RWPE1 (cell line): ENCODE measurements at regions not wholly inside any gene's neighbourhood (a gene's known extent, or its start where the extent isn't known, plus 50 kb on each side); places are given as distances from the start of the nearest gene placed in this dataset.

Experiments used
- CTCF ChIA-PET: fragments of 350-600 bp; sonication (Branson Sonifier 250); formaldehyde crosslinking; extraction: SDS; loops from one replicate; lab custom pipeline; 2021; lab: Yijun Ruan, JAX
- POLR2A ChIA-PET: fragments of 400-600 bp; formaldehyde crosslinking; extraction: SDS; loops from one replicate; lab custom pipeline; 2020; ENCODE audit warnings: antibody characterized with exemption; ENCODE audit not compliant: low non-redundant PET; lab: Yijun Ruan, JAX
- DNase-seq: peaks from one replicate; pipeline ENCODE4 v3.0.0; 2012; ENCODE audit warnings: low spot score
- H3K27ac ChIP-seq: fragments of 450-650 bp; 2 replicates; pipeline ENCODE4 v1.5.1; 2017
- TF ChIP-seq, protein P1 (sequence below): fragments of 450-650 bp; conservative IDR thresholded peaks from 2 replicates; pipeline ENCODE4 v1.5.1; 2017; ENCODE audit warnings: low read depth, mild to moderate bottlenecking

DNA sequence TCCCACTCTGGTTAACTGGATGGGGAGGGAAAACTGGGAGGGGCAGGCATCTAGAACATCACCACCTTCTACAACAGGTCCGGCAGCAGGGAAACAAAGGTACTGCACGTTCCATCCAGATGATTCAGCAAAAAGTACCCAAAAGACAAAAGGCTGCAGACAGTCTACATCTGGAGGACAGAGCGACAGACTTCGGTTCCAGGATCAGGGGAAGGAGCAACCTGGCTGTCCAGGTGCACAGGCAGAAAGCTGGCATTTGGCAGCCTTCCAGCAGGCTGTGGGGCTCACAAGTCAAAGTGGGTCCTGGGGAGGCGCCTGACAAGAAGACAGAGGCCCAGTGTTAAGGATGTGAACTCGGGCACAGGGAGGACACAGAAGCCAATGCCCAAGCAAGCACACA, 202.9 kb downstream of the SUCLA2 start:
- TF ChIP-seq, protein P1, sequence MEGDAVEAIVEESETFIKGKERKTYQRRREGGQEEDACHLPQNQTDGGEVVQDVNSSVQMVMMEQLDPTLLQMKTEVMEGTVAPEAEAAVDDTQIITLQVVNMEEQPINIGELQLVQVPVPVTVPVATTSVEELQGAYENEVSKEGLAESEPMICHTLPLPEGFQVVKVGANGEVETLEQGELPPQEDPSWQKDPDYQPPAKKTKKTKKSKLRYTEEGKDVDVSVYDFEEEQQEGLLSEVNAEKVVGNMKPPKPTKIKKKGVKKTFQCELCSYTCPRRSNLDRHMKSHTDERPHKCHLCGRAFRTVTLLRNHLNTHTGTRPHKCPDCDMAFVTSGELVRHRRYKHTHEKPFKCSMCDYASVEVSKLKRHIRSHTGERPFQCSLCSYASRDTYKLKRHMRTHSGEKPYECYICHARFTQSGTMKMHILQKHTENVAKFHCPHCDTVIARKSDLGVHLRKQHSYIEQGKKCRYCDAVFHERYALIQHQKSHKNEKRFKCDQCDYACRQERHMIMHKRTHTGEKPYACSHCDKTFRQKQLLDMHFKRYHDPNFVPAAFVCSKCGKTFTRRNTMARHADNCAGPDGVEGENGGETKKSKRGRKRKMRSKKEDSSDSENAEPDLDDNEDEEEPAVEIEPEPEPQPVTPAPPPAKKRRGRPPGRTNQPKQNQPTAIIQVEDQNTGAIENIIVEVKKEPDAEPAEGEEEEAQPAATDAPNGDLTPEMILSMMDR, result no peak
- no peak overlapping the region for H3K27ac ChIP-seq
- CTCF ChIA-PET, result interaction anchor here (0.5 to 1.2 kb wide), 4 partner anchors 38 to 971 kb away, joined by 3 to 9 read pairs (median 4); no protein-coding TSS in a partner anchor
- POLR2A ChIA-PET, result no interaction called here
- DNase-seq, result no peak

DNA sequence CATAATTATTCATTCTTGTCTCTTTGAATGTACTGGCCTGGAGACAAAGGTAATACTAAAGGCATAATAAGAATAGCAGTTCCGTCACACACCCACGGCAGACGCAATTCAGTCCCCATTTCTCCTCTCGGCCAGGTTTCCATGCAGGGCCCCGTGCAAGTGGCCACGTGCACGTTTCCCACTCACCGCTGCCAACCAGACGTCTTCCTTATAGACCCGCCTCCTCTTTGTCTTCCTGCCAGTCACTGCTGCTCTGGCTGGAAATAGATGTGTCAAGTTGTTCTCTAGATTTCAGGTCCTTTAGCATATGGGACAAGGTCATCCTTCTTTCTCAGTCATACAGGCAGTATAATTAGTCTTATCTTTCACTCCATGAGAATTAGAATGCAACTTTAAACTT, 204.3 kb downstream of the SUCLA2 start:
- POLR2A ChIA-PET, result no interaction called here
- CTCF ChIA-PET, result no interaction called here
- H3K27ac ChIP-seq, result no peak overlapping the region
- DNase-seq, result no peak
- TF ChIP-seq, protein P1, result no peak

DNA sequence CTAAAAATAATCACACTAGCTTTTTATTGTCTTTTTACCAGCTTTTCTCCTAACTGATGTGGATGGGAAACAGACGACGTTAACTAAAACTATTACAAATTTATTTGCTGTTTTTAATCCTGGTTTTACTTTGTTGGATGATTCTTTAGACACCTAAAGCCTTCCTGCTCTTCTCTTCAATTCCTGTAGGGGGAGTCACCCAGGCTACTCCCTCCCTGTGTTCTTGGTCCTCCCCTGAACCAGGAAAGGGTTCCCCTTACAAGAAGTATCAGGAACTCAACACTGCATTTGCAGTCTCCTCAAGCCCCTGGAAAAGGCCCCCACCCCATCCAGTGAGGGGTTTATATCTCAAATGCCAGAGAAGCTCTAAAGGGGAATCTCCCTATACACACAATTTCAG, 206.1 kb downstream of the SUCLA2 start:
- DNase-seq, result peak; percentile 27
- CTCF ChIA-PET, result interaction anchor here (0.7 kb wide), 1 partner anchor 597 kb away, joined by 4 read pairs; no protein-coding TSS in a partner anchor
- TF ChIP-seq, protein P1, result peak; percentile 25; the same call in 1 of the 2 replicates

DNA sequence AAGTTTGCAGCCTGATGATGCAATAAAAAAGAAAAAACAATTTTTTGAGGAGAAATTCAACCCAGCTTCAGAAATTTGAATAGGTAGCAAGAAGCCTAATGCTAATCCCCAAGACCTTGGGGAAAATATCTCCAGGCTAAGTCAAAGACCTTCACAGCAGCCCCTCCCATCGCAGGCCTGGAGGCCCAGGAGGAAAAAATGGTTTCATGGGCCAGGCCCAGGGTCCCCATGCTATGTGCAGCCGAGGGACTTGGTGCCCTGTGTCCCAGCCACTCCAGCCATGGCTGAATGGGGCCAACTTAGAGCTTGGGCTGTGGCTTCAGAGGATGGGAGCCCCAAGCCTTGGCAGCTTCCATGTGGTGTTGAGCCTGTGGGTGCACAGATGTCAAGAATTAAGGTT, 210.3 kb downstream of the SUCLA2 start:
- POLR2A ChIA-PET, result no interaction called here
- CTCF ChIA-PET, result no interaction called here
- TF ChIP-seq, protein P1, result no peak

More for the DNA sequence above, 206.1 kb downstream of the SUCLA2 start:
- POLR2A ChIA-PET, result no interaction called here
- H3K27ac ChIP-seq, result no peak overlapping the region

DNA sequence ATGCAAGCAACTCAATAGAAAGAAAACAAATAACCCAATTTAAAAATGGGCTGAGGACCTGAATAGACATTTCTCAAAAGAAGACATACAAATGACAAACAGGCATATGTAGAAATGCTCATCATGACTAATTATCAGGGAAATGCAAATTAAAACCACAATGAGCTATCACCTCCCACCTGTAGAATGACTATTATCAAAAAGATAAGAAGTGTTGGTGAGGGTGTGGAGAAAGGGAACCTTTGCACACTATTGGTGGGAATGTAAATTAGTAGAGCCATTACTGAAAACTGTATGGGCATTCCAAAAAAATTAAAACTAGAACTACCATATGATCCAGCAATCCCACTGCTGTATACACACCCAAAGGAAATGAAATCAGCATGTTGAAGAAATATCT, 212.2 kb downstream of the SUCLA2 start:
- no peak for DNase-seq
- TF ChIP-seq, protein P1, result no peak
- no peak overlapping the region for H3K27ac ChIP-seq
- ChIA-PET POLR2A (no interaction called here), CTCF (no interaction called here)

More for the DNA sequence above, 210.3 kb downstream of the SUCLA2 start:
- no peak overlapping the region for H3K27ac ChIP-seq
- DNase-seq, result no peak

DNA sequence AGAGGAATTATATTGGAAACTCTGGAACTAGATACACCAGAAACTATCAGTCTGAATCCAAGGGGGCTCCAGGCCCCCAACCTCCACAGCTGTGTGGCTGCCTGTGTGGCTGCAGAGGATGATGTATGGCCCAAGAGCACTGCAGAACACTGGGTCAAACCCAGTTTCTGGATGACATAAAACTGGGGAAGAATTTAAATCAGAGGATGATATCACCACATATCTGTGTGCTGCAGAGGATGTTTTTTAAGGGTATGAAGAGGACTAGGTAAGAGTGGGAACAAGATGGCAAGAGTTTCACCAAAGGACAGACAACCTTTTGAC, 226.4 kb downstream of the SUCLA2 start:
- TF ChIP-seq, protein P1, result no peak

More for the DNA sequence above, 226.4 kb downstream of the SUCLA2 start:
- no peak for DNase-seq
- ChIA-PET POLR2A (no interaction called here), CTCF (interaction anchor here (0.7 kb wide), 1 partner anchor 26 kb away, joined by 3 read pairs; no protein-coding TSS in a partner anchor)
- no peak overlapping the region for H3K27ac ChIP-seq
